B cell (primary cell): ENCODE measurements at regions not wholly inside any gene's neighbourhood (a gene's known extent, or its start where the extent isn't known, plus 50 kb on each side); places are given as distances from the start of the nearest gene placed in this dataset.

ENCODE experiments used
- ATAC-seq: fragments of 200-7000 bp; cut with Tn5 transposase; one replicate; pipeline ENCODE4 v1.10.0; 2021; ENCODE audit warnings: low read depth, mild to moderate bottlenecking, moderate number of reproducible peaks, moderate library complexity
- CTCF ChIA-PET: fragments of 350-600 bp; sonication (Branson Sonifier 250); formaldehyde crosslinking; loops from one replicate; lab custom pipeline; 2021; ENCODE audit warnings: antibody characterized with exemption, inconsistent platforms; lab: Charles Lee
- POLR2A ChIA-PET: fragments of 350-600 bp; sonication (Branson Sonifier 250); formaldehyde crosslinking; loops from one replicate; lab custom pipeline; 2021; ENCODE audit warnings: antibody characterized with exemption; lab: Charles Lee
- DNase-seq: peaks from one replicate; pipeline ENCODE4 v3.0.0; 2013
- H2AFZ ChIP-seq: 2 replicates; pipeline ENCODE4 v1.6.1; 2012; ENCODE audit warnings: mild to moderate bottlenecking, low read depth, low read length; ENCODE audit not compliant: insufficient read depth, poor library complexity, severe bottlenecking
- H3K27ac ChIP-seq, 2 donors: 1 replicate in 1 of 2; 2 replicates in 1 of 2; pipeline ENCODE4 v1.5.1; 2012 to 2013; ENCODE audit warnings: low read length in 2 of 2, mild to moderate bottlenecking in 2 of 2, moderate library complexity in 1 of 2
- H3K27me3 ChIP-seq, 4 experiments: fragments of 200-600 bp in 1 of 4; sonication (generic) in 1 of 4; replicated peaks in 1 of 4; 1 replicate in 2 of 4; 2 replicates in 2 of 4; pipeline versions ENCODE4 v1.6.1 to v1.7.0; 2013 to 2016; ENCODE audit warnings: low read length in 3 of 4, mild to moderate bottlenecking in 2 of 4, mixed read lengths in 1 of 4, moderate library complexity in 1 of 4; ENCODE audit not compliant: insufficient read depth in 4 of 4, control insufficient read depth in 3 of 4; ENCODE audit errors: control extremely low read depth in 1 of 4
- H3K36me3 ChIP-seq, 2 experiments: replicated peaks in 1 of 2; 1 replicate in 1 of 2; 2 replicates in 1 of 2; pipeline versions ENCODE4 v1.6.1 to v1.7.1; 2013; ENCODE audit warnings: low read length in 1 of 2; ENCODE audit not compliant: insufficient read depth in 2 of 2, control insufficient read depth in 1 of 2; ENCODE audit errors: control extremely low read depth in 1 of 2, extremely low read depth in 1 of 2
- H3K4me1 ChIP-seq, 2 donors: fragments of 200-600 bp in 1 of 2; sonication (generic) in 1 of 2; 1 replicate in 1 of 2; 2 replicates in 1 of 2; pipeline versions ENCODE4 v1.5.1 to v1.6.1; 2013 to 2017; ENCODE audit warnings: low read length in 2 of 2; ENCODE audit not compliant: control insufficient read depth in 2 of 2, insufficient read depth in 2 of 2
- H3K4me2 ChIP-seq: replicated peaks from 2 replicates; pipeline ENCODE3; 2012; ENCODE audit warnings: mild to moderate bottlenecking, low read depth, low read length; ENCODE audit not compliant: poor library complexity, severe bottlenecking
- H3K4me3 ChIP-seq, 5 experiments: fragments of 200-600 bp in 1 of 5; sonication (generic) in 1 of 5; 1 replicate in 3 of 5; 2 replicates in 2 of 5; pipeline versions ENCODE4 v1.5.1 to v1.7.0; 2011 to 2016; ENCODE audit warnings: low read length in 4 of 5, mild to moderate bottlenecking in 4 of 5, low read depth in 2 of 5, control low read depth in 1 of 5, moderate library complexity in 1 of 5; ENCODE audit not compliant: insufficient read depth in 1 of 5; ENCODE audit errors: control extremely low read depth in 1 of 5, extremely low read depth in 1 of 5
- H3K79me2 ChIP-seq: fragments of 200-600 bp; sonication (generic); one replicate; pipeline ENCODE4 v1.6.0; 2016; ENCODE audit warnings: low read length; ENCODE audit not compliant: control insufficient read depth, insufficient read depth
- H3K9ac ChIP-seq: fragments of 200-600 bp; sonication (generic); 2 replicates; pipeline ENCODE4 v1.6.1; 2017; ENCODE audit warnings: mild to moderate bottlenecking, low read length, moderate library complexity
- H3K9me3 ChIP-seq, 3 donors: one replicate each; pipeline versions ENCODE4 v1.6.1 to v1.7.1; 2013; ENCODE audit warnings: low read length in 2 of 3; ENCODE audit not compliant: control insufficient read depth in 2 of 3, insufficient read depth in 1 of 3; ENCODE audit errors: control extremely low read depth in 1 of 3
- H4K20me1 ChIP-seq: 2 replicates; pipeline ENCODE4 v1.6.0; 2012; ENCODE audit warnings: mild to moderate bottlenecking, low read length; ENCODE audit not compliant: insufficient read depth, control insufficient read depth, poor library complexity, severe bottlenecking
- H3K27ac Mint-ChIP-seq: one replicate; pipeline ENCODE4 v1.8.0; 2021; ENCODE audit warnings: mixed read lengths
- H3K27me3 Mint-ChIP-seq: one replicate; pipeline ENCODE4 v1.8.0; 2021; ENCODE audit warnings: mixed read lengths
- H3K4me1 Mint-ChIP-seq: one replicate; pipeline ENCODE4 v1.8.0; 2021; ENCODE audit warnings: mixed read lengths
- H3K4me3 Mint-ChIP-seq: one replicate; pipeline ENCODE4 v1.8.0; 2021; ENCODE audit warnings: mixed read lengths
- H3K9me3 Mint-ChIP-seq: one replicate; pipeline ENCODE4 v1.8.0; 2022; ENCODE audit warnings: mixed read lengths; ENCODE audit not compliant: insufficient read depth
- EZH2 ChIP-seq: IDR thresholded peaks from 2 replicates; pipeline ENCODE4 v1.6.1; 2012; ENCODE audit warnings: borderline replicate concordance, low read depth, mild to moderate bottlenecking, moderate library complexity, low read length; ENCODE audit not compliant: insufficient read depth, poor library complexity, severe bottlenecking
- WGBS: methylation state at CpG from one replicate; pipeline ENCODE4 v1.1.5; 2013; ENCODE audit warnings: missing lambda C conversion rate; ENCODE audit not compliant: insufficient coverage; 5-methylcytosine and 5-hydroxymethylcytosine counted together
- intact Hi-C: fragments of 100-400 bp; cut with micrococcal nuclease; formaldehyde crosslinking; loops from one replicate; pipeline ENCODE4 v1.10.0; 2022
- TF ChIP-seq, protein P1 (sequence below): fragments of 200-600 bp; IDR thresholded peaks from one replicate; pipeline ENCODE4 v1.8.0; 2022; ENCODE audit warnings: antibody characterized with exemption, mild to moderate bottlenecking

DNA sequence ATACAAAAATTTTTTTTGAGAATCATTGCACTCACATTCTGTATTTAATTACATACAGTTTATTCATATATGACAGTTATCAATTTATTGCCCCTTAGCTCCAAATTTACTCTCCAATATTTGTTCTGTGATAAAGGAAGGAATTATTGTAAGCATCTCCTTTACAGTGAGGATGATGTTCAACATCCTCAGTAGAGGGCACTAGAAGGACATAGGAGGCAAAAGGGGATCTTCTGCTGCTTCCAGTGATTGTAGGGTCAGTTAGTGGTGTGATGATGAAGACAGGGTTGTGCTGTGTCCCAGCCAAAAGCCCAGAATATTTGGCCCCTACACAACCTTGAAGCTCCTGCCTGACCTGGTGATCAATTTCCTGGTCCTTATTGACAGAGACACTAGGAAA is 89.9 kb upstream of the DCBLD2 start:
- Histone ChIP-seq H3K9ac (no peak overlapping the region), H3K27ac (no peak overlapping the region), H3K4me3 (no peak overlapping the region), H4K20me1 (no peaks in the 10 kb centered on the region), H3K4me1 (no peaks in the 10 kb centered on the region), H3K27me3 (peaks cover 0 to 3% (median 0%) of the 10 kb centered on the region in 4 experiments), H3K36me3 (no peaks in the 10 kb centered on the region), H2AFZ (no peak overlapping the region), H3K4me2 (no peak overlapping the region), H3K79me2 (no peaks in the 10 kb centered on the region), H3K9me3 (peaks cover 0 to 2% (median 0%) of the 10 kb centered on the region in 3 donors)
- no peaks in the 10 kb centered on the region for H3K9me3 Mint-ChIP-seq
- ChIA-PET POLR2A (no interaction called here), CTCF (no interaction called here)
- TF ChIP-seq, protein P1, sequence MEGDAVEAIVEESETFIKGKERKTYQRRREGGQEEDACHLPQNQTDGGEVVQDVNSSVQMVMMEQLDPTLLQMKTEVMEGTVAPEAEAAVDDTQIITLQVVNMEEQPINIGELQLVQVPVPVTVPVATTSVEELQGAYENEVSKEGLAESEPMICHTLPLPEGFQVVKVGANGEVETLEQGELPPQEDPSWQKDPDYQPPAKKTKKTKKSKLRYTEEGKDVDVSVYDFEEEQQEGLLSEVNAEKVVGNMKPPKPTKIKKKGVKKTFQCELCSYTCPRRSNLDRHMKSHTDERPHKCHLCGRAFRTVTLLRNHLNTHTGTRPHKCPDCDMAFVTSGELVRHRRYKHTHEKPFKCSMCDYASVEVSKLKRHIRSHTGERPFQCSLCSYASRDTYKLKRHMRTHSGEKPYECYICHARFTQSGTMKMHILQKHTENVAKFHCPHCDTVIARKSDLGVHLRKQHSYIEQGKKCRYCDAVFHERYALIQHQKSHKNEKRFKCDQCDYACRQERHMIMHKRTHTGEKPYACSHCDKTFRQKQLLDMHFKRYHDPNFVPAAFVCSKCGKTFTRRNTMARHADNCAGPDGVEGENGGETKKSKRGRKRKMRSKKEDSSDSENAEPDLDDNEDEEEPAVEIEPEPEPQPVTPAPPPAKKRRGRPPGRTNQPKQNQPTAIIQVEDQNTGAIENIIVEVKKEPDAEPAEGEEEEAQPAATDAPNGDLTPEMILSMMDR, result no peak
- TF ChIP-seq EZH2, result no peak
- no peak overlapping the region for H3K27ac Mint-ChIP-seq
- intact Hi-C loops, result no loop called here
- no peak for DNase-seq
- H3K4me1 Mint-ChIP-seq, result no peaks in the 10 kb centered on the region
- no peak for ATAC-seq
- no peak overlapping the region for H3K4me3 Mint-ChIP-seq
- no peaks in the 10 kb centered on the region for H3K27me3 Mint-ChIP-seq

DNA sequence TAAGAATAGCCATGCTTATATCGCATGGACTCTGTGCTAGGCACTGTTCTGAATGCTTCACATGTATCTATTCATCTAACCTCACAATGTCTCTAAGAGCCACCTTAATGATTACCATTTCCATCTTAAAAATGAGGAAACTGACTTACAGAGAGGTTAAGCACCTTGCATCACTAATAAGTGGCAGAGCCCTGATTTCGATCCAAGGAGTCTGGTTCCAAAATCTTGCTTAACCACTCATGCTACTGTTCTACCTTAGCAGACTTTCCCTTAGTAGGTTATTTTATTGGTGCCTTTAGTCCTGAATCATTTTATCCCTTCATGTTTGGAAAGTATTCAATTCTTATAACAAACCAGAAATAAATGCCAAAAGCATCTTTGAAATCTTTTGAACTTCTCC is 89.2 kb upstream of the DCBLD2 start:
- H3K79me2 ChIP-seq, result no peaks in the 10 kb centered on the region
- H4K20me1 ChIP-seq, result no peaks in the 10 kb centered on the region
- no peaks in the 10 kb centered on the region for H3K9me3 Mint-ChIP-seq
- DNase-seq (no peak), ATAC-seq (no peak)
- ChIA-PET POLR2A (no interaction called here), CTCF (no interaction called here)
- no peak overlapping the region for H2AFZ ChIP-seq
- H3K4me2 ChIP-seq, result no peak overlapping the region
- intact Hi-C loops, result no loop called here
- no peak overlapping the region for H3K27ac ChIP-seq
- no peak for TF ChIP-seq EZH2
- TF ChIP-seq, protein P1, result no peak
- H3K4me3 Mint-ChIP-seq, result no peak overlapping the region
- H3K27me3 Mint-ChIP-seq, result no peaks in the 10 kb centered on the region
- H3K4me3 ChIP-seq, result no peak overlapping the region
- no peaks in the 10 kb centered on the region for H3K4me1 Mint-ChIP-seq
- no peaks in the 10 kb centered on the region for H3K4me1 ChIP-seq
- H3K27me3 ChIP-seq, result peaks cover 0 to 3% (median 0%) of the 10 kb centered on the region in 4 experiments
- H3K9ac ChIP-seq, result no peak overlapping the region
- no peaks in the 10 kb centered on the region for H3K36me3 ChIP-seq
- no CpG with 5 or more reads among the region's 2 CpGs for WGBS
- peaks cover 0 to 2% (median 0%) of the 10 kb centered on the region in 3 donors for H3K9me3 ChIP-seq
- no peak overlapping the region for H3K27ac Mint-ChIP-seq
